Neural crest cell (in vitro differentiated cells): ENCODE measurements at regions not wholly inside any gene's neighbourhood (a gene's known extent, or its start where the extent isn't known, plus 50 kb on each side); places are given as distances from the start of the nearest gene placed in this dataset.

Source experiments
- DNase-seq: peaks from one replicate; pipeline ENCODE4 v3.0.0; 2021; ENCODE audit warnings: low read depth, mixed read lengths, low spot score
- H3K27ac Mint-ChIP-seq: one replicate; pipeline ENCODE4 v1.8.0; 2021; ENCODE audit warnings: mild to moderate bottlenecking, mixed read lengths; ENCODE audit not compliant: unreplicated experiment
- H3K27me3 Mint-ChIP-seq: 2 replicates; pipeline ENCODE4 v1.8.0; 2021; ENCODE audit warnings: low read depth, mild to moderate bottlenecking, mixed read lengths
- H3K36me3 Mint-ChIP-seq: 2 replicates; pipeline ENCODE4 v1.8.0; 2021; ENCODE audit warnings: low read depth, mild to moderate bottlenecking, mixed read lengths
- H3K4me1 Mint-ChIP-seq: 2 replicates; pipeline ENCODE4 v1.8.0; 2021; ENCODE audit warnings: mixed read lengths
- H3K4me3 Mint-ChIP-seq: one replicate; pipeline ENCODE4 v1.8.0; 2021; ENCODE audit warnings: mild to moderate bottlenecking, mixed read lengths
- H3K9me3 Mint-ChIP-seq: 2 replicates; pipeline ENCODE4 v1.8.0; 2021; ENCODE audit warnings: mixed read lengths
- TF ChIP-seq, protein P1 (sequence below): fragments of 200-600 bp; sonication (generic); conservative IDR thresholded peaks from 2 replicates; pipeline ENCODE4 v1.5.0; 2021; ENCODE audit warnings: antibody characterized with exemption, mild to moderate bottlenecking

DNA sequence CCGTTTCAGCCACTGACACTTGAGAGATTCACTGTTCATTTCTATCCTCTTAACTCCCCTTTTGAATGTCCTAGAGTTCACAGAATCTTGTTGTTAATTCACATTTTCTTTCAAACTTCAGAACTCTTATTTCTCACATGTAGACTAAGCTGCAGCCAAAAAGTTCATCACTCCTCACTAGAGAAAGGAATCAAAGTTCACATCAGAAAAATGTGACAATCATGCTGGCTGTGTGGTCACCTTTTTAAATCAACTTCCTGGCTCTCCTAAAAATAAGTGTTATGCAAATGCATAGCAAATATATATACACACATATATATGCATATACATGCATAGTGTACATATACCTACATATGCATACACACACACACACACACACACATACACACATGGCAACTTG is 123.0 kb downstream of the CBLN4 start:
- Mint-ChIP-seq H3K27me3 (no peaks in the 10 kb centered on the region), H3K27ac (no peak overlapping the region), H3K4me3 (no peak overlapping the region), H3K9me3 (peaks cover 23% of the 10 kb centered on the region), H3K36me3 (peaks cover 4% of the 10 kb centered on the region), H3K4me1 (no peaks in the 10 kb centered on the region)
- DNase-seq = no peak
- TF ChIP-seq, protein P1, sequence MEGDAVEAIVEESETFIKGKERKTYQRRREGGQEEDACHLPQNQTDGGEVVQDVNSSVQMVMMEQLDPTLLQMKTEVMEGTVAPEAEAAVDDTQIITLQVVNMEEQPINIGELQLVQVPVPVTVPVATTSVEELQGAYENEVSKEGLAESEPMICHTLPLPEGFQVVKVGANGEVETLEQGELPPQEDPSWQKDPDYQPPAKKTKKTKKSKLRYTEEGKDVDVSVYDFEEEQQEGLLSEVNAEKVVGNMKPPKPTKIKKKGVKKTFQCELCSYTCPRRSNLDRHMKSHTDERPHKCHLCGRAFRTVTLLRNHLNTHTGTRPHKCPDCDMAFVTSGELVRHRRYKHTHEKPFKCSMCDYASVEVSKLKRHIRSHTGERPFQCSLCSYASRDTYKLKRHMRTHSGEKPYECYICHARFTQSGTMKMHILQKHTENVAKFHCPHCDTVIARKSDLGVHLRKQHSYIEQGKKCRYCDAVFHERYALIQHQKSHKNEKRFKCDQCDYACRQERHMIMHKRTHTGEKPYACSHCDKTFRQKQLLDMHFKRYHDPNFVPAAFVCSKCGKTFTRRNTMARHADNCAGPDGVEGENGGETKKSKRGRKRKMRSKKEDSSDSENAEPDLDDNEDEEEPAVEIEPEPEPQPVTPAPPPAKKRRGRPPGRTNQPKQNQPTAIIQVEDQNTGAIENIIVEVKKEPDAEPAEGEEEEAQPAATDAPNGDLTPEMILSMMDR = no peak

DNA sequence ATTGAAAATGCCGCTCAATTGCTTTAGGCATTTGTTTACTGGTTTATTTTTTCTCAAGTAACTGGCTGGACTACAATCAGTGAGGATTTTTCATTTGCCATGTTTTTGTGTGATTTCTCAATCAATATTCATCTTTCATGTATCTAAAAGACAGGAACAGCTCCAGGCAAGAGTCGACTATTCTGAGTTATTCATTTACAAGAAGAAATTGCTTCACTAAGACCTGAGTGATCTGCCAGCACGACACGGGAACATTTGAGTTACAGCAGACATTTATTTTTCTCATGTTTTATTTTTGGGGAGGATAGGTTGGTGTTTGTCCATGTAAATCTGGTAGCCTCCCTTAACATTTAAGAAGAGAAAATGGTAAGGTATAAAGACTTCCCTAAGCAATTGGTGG is 124.1 kb downstream of the CBLN4 start:
- Mint-ChIP-seq H3K36me3 (peaks cover 4% of the 10 kb centered on the region), H3K4me1 (no peaks in the 10 kb centered on the region), H3K9me3 (peaks cover 23% of the 10 kb centered on the region), H3K4me3 (no peak overlapping the region), H3K27me3 (no peaks in the 10 kb centered on the region), H3K27ac (no peak overlapping the region)
- TF ChIP-seq, protein P1 = no peak
- DNase-seq = no peak

DNA sequence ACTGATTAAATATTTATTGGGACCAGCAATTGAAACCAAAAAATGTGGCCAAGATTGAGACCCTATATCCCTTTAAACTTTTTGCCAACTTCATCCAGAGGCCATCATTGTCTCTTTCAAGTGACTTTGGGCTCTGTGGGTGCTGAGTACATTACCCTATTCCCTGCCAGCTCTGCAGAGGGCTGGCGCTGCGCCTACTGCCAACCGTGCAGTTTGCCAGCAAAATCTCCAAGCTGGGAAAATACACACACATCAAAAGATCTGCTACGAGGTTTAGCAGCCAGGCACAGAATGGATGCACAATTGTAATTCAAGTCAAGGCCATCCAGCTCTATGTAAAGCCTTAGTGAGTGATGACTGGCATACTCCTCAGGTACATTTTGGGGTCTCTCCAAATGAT is 125.0 kb downstream of the CBLN4 start:
- Mint-ChIP-seq H3K9me3 (peaks cover 23% of the 10 kb centered on the region), H3K27ac (no peak overlapping the region), H3K4me1 (no peaks in the 10 kb centered on the region), H3K36me3 (peaks cover 4% of the 10 kb centered on the region), H3K27me3 (no peaks in the 10 kb centered on the region), H3K4me3 (no peak overlapping the region)
- no peak for DNase-seq
- TF ChIP-seq, protein P1 = no peak

DNA sequence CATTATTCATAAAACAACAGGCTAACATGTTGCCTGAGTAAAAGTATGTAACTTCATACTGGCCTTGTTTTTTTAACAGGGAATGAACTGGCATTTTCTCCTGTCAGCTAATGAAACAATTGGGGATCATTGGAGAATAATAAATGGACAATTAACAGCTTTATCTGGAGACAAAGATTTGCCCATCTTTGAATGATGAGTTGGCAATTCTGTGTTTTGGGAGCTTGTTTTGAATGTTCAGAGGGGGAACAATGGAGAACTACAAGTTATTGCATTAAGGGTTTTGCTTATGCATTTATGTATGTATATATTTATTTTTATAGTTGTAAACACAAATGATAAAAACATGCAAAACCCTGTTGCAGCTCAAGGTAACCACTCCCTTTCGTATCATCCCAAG is 150.3 kb downstream of the CBLN4 start:
- Mint-ChIP-seq H3K27ac (no peak overlapping the region), H3K4me3 (no peak overlapping the region), H3K9me3 (peaks cover 10% of the 10 kb centered on the region), H3K27me3 (no peaks in the 10 kb centered on the region), H3K4me1 (no peaks in the 10 kb centered on the region), H3K36me3 (no peaks in the 10 kb centered on the region)
- DNase-seq = no peak
- TF ChIP-seq, protein P1 = no peak

DNA sequence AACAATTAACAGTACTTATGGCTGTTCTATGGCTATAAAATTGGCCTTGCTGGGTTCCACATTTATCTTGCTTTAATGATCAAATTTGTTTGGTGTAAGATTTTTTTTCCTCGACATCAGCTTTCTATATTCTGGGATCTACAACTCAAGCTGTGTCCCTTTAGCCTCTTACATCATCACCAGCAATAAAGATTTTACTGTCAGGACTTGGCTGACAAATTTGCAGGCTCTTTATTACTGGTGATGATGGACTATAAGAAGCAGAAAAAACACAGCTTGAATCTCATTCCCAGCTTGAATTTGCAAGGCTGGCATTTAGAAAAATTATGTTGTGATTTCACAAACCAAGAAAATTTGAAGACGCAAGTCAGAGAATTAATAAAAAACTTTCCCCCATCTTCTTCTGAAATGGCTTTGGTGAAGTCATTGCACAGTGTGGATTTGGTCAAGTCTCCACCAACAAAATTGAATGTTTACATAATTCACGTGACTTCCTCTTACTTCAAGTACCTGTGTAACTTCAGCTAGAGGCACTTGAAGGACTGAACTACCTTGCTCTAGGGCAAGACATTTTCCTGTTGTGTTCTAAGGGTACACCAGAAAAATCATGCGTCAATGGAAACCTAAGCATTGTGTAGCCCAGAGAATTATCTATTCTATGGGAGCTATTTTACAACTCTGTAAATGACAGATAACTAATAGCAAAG is 175.0 kb downstream of the CBLN4 start:
- no peaks in the 10 kb centered on the region for H3K27me3 Mint-ChIP-seq
- DNase-seq = no peak
- H3K9me3 Mint-ChIP-seq = peaks cover 16% of the 10 kb centered on the region
- no peaks in the 10 kb centered on the region for H3K36me3 Mint-ChIP-seq
- no peaks in the 10 kb centered on the region for H3K4me1 Mint-ChIP-seq
- H3K27ac Mint-ChIP-seq = no peak overlapping the region
- H3K4me3 Mint-ChIP-seq = no peak overlapping the region
- TF ChIP-seq, protein P1 = no peak
